ENCODE measurements at regions not wholly inside any gene's neighbourhood (a gene's known extent, or its start where the extent isn't known, plus 50 kb on each side); places are given as distances from the start of the nearest gene placed in this dataset.

DNA sequence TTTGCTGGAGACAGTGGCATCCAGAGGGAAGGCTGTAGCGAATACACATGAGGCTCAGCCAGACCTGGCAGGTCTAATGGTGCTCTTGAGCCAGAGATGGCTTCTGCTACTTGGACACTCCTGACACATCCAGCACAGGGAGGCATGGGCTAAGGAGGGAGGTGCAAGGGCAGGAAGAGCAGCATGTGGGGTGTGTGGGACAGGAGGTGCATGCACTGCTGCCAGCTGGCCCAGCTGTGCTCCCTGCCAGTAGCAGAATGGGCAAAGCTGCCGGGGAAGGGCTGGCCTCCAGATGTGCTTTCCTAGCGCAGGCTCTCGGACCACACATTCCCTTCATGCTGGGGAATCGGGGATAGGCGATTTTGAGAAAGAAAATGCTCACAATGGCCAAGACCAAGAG lies 309.2 kb downstream of the CDC5L start:
- peak overlapping the region; percentile 53 for H3K9ac ChIP-seq (ENCODE audit: low read depth, low read length)
- no peaks in the 10 kb centered on the region for H3K9me3 ChIP-seq (replicated peaks; ENCODE audit: low read length)
- no peaks in the 10 kb centered on the region for H3K36me3 ChIP-seq (ENCODE audit: insufficient read depth, low read length)
- no peak overlapping the region for H3K4me2 ChIP-seq (ENCODE audit: low read length)
- H3K4me3 ChIP-seq (ENCODE audit: low read length): no peak overlapping the region
- H3K4me1 ChIP-seq (ENCODE audit: control insufficient read depth, insufficient read depth, low read length): peaks cover 23% of the 10 kb centered on the region
- peaks cover 3% of the 10 kb centered on the region for H3K27me3 ChIP-seq (ENCODE audit: control insufficient read depth, insufficient read depth, low read length)

GRCh38 chr6:44697327-44697726 lies 309.8 kb downstream of the CDC5L start:
- Histone ChIP-seq H3K9me3 (replicated peaks; ENCODE audit: low read length) (no peaks in the 10 kb centered on the region), H3K4me3 (ENCODE audit: low read length) (no peak overlapping the region), H3K36me3 (ENCODE audit: insufficient read depth, low read length) (no peaks in the 10 kb centered on the region), H3K4me2 (ENCODE audit: low read length) (peak overlapping the region; percentile 3), H3K9ac (ENCODE audit: low read depth, low read length) (no peak overlapping the region), H3K27me3 (ENCODE audit: control insufficient read depth, insufficient read depth, low read length) (peaks cover 3% of the 10 kb centered on the region), H3K4me1 (ENCODE audit: control insufficient read depth, insufficient read depth, low read length) (peaks cover 23% of the 10 kb centered on the region)

- Histone ChIP-seq H3K36me3 (ENCODE audit: insufficient read depth, low read length) (no peaks in the 10 kb centered on the region), H3K4me2 (ENCODE audit: low read length) (no peak overlapping the region), H3K27me3 (ENCODE audit: control insufficient read depth, insufficient read depth, low read length) (peaks cover 2% of the 10 kb centered on the region), H3K9me3 (replicated peaks; ENCODE audit: low read length) (no peaks in the 10 kb centered on the region), H3K4me1 (ENCODE audit: control insufficient read depth, insufficient read depth, low read length) (peaks cover 23% of the 10 kb centered on the region), H3K4me3 (ENCODE audit: low read length) (no peak overlapping the region), H3K9ac (ENCODE audit: low read depth, low read length) (no peak overlapping the region)
These were observed 311.1 kb downstream of the CDC5L start for GRCh38 chr6:44698602-44699001.

- Histone ChIP-seq H3K9ac (ENCODE audit: low read depth, low read length) (no peak overlapping the region), H3K4me1 (ENCODE audit: control insufficient read depth, insufficient read depth, low read length) (peaks cover 23% of the 10 kb centered on the region), H3K36me3 (ENCODE audit: insufficient read depth, low read length) (no peaks in the 10 kb centered on the region), H3K4me2 (ENCODE audit: low read length) (no peak overlapping the region), H3K9me3 (replicated peaks; ENCODE audit: low read length) (no peaks in the 10 kb centered on the region), H3K4me3 (ENCODE audit: low read length) (no peak overlapping the region), H3K27me3 (ENCODE audit: control insufficient read depth, insufficient read depth, low read length) (no peaks in the 10 kb centered on the region)
These were observed 311.6 kb downstream of the CDC5L start for GRCh38 chr6:44699082-44699481.

DNA sequence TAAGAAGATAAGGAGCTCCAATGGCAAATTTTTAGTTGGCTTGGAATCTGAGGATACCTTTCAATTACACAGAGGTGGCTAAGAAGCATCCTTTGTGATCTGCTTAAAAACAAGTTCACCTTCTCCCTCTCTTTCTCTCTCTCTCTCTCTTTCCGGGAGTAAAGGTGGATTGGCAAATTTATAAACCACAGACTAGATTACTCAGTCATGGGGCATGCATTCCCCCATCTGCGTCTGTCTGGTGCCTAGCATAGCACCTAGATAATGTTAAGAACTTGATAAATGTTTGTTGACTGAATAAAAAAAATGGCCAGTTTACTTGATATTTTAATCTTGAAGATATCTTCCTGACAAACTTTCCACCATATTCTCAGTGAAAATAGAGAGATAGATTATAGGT lies 312.3 kb downstream of the CDC5L start:
- Histone ChIP-seq H3K4me1 (ENCODE audit: control insufficient read depth, insufficient read depth, low read length) (peaks cover 23% of the 10 kb centered on the region), H3K4me3 (ENCODE audit: low read length) (no peak overlapping the region), H3K9me3 (replicated peaks; ENCODE audit: low read length) (no peaks in the 10 kb centered on the region), H3K4me2 (ENCODE audit: low read length) (no peak overlapping the region), H3K36me3 (ENCODE audit: insufficient read depth, low read length) (no peaks in the 10 kb centered on the region), H3K9ac (ENCODE audit: low read depth, low read length) (no peak overlapping the region), H3K27me3 (ENCODE audit: control insufficient read depth, insufficient read depth, low read length) (no peaks in the 10 kb centered on the region)

GRCh38 chr6:44700422-44700821 lies 312.9 kb downstream of the CDC5L start:
- no peaks in the 10 kb centered on the region for H3K36me3 ChIP-seq (ENCODE audit: insufficient read depth, low read length)
- no peak overlapping the region for H3K4me2 ChIP-seq (ENCODE audit: low read length)
- peaks cover 23% of the 10 kb centered on the region for H3K4me1 ChIP-seq (ENCODE audit: control insufficient read depth, insufficient read depth, low read length)
- H3K27me3 ChIP-seq (ENCODE audit: control insufficient read depth, insufficient read depth, low read length): no peaks in the 10 kb centered on the region
- H3K9ac ChIP-seq (ENCODE audit: low read depth, low read length): no peak overlapping the region
- H3K9me3 ChIP-seq (replicated peaks; ENCODE audit: low read length): no peaks in the 10 kb centered on the region
- no peak overlapping the region for H3K4me3 ChIP-seq (ENCODE audit: low read length)

DNA sequence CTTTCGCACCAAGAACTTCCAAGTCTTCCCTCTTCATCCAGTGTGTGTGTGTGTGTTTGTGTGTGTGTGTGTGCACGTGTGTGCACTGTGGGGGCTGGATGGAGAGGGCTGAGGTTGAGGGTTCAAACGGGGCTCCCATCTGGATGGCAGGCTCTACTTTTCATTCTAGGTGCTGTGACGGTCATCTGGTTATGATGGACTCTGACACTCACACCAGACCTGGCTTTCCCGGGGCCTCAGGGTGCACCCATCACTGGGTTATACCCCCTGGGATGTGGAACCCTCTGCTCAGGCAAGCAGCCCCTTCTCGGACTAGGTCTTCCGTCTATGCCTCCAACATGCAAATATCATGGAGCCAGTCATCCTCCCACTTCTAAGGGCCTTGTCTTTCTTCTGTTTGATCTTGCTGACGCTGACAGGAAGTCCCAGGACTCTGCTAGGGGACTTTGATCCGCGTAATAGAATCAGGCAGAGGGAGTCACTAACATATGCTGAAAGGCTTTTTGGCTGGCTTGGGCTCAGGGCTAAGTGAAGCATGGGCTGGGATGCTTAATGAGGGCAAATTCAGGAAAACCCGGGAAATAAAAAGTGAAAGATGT lies 313.6 kb downstream of the CDC5L start:
- Histone ChIP-seq H3K4me3 (ENCODE audit: low read length) (no peak overlapping the region), H3K36me3 (ENCODE audit: insufficient read depth, low read length) (no peaks in the 10 kb centered on the region), H3K9me3 (replicated peaks; ENCODE audit: low read length) (no peaks in the 10 kb centered on the region), H3K27me3 (ENCODE audit: control insufficient read depth, insufficient read depth, low read length) (no peaks in the 10 kb centered on the region), H3K4me1 (ENCODE audit: control insufficient read depth, insufficient read depth, low read length) (peaks cover 18% of the 10 kb centered on the region), H3K9ac (ENCODE audit: low read depth, low read length) (no peak overlapping the region), H3K4me2 (ENCODE audit: low read length) (no peak overlapping the region)

DNA sequence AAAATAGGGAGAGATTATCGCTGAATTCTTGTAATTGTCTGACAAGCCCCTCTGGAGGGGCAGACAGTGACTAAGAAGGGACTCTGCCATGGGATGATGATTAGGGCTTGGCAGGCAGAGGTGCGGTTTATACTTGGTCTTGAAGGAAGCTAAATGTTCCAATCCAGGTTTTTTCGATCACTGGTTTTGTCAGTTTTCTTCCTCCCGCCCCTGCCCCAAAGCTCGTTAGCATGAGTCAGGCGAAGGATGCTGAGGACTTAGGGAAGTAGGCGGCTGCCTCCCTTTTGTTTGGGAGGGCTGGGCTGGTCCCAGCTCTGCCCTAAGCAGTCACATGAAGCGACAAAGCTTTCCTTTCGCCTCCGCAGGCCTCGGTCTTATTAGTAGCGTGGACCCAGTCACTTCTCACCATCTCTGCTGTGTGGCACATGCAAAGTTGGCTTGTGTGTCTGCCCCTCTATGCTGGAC lies 314.2 kb downstream of the CDC5L start:
- Histone ChIP-seq H3K4me1 (ENCODE audit: control insufficient read depth, insufficient read depth, low read length) (peaks cover 13% of the 10 kb centered on the region), H3K27me3 (ENCODE audit: control insufficient read depth, insufficient read depth, low read length) (no peaks in the 10 kb centered on the region), H3K36me3 (ENCODE audit: insufficient read depth, low read length) (no peaks in the 10 kb centered on the region), H3K9me3 (replicated peaks; ENCODE audit: low read length) (no peaks in the 10 kb centered on the region), H3K9ac (ENCODE audit: low read depth, low read length) (no peak overlapping the region), H3K4me3 (ENCODE audit: low read length) (no peak overlapping the region), H3K4me2 (ENCODE audit: low read length) (no peak overlapping the region)

GRCh38 chr6:44702292-44702691 lies 314.8 kb downstream of the CDC5L start:
- H3K4me3 ChIP-seq (ENCODE audit: low read length): no peak overlapping the region
- no peaks in the 10 kb centered on the region for H3K27me3 ChIP-seq (ENCODE audit: control insufficient read depth, insufficient read depth, low read length)
- H3K9ac ChIP-seq (ENCODE audit: low read depth, low read length): no peak overlapping the region
- H3K4me2 ChIP-seq (ENCODE audit: low read length): no peak overlapping the region
- H3K9me3 ChIP-seq (replicated peaks; ENCODE audit: low read length): no peaks in the 10 kb centered on the region
- peaks cover 7% of the 10 kb centered on the region for H3K4me1 ChIP-seq (ENCODE audit: control insufficient read depth, insufficient read depth, low read length)
- H3K36me3 ChIP-seq (ENCODE audit: insufficient read depth, low read length): no peaks in the 10 kb centered on the region

- H3K9ac ChIP-seq (ENCODE audit: low read depth, low read length): no peak overlapping the region
- H3K9me3 ChIP-seq (replicated peaks; ENCODE audit: low read length): no peaks in the 10 kb centered on the region
- H3K27me3 ChIP-seq (ENCODE audit: control insufficient read depth, insufficient read depth, low read length): no peaks in the 10 kb centered on the region
- no peak overlapping the region for H3K4me3 ChIP-seq (ENCODE audit: low read length)
- H3K36me3 ChIP-seq (ENCODE audit: insufficient read depth, low read length): no peaks in the 10 kb centered on the region
- H3K4me2 ChIP-seq (ENCODE audit: low read length): no peak overlapping the region
- no peaks in the 10 kb centered on the region for H3K4me1 ChIP-seq (ENCODE audit: control insufficient read depth, insufficient read depth, low read length)
These were observed 317.0 kb downstream of the CDC5L start for GRCh38 chr6:44704240-44705150.

GRCh38 chr6:44705596-44705995 lies 318.1 kb downstream of the CDC5L start:
- Histone ChIP-seq H3K9me3 (replicated peaks; ENCODE audit: low read length) (no peaks in the 10 kb centered on the region), H3K4me2 (ENCODE audit: low read length) (no peak overlapping the region), H3K27me3 (ENCODE audit: control insufficient read depth, insufficient read depth, low read length) (no peaks in the 10 kb centered on the region), H3K4me1 (ENCODE audit: control insufficient read depth, insufficient read depth, low read length) (no peaks in the 10 kb centered on the region), H3K4me3 (ENCODE audit: low read length) (no peak overlapping the region), H3K9ac (ENCODE audit: low read depth, low read length) (no peak overlapping the region), H3K36me3 (ENCODE audit: insufficient read depth, low read length) (no peaks in the 10 kb centered on the region)

DNA sequence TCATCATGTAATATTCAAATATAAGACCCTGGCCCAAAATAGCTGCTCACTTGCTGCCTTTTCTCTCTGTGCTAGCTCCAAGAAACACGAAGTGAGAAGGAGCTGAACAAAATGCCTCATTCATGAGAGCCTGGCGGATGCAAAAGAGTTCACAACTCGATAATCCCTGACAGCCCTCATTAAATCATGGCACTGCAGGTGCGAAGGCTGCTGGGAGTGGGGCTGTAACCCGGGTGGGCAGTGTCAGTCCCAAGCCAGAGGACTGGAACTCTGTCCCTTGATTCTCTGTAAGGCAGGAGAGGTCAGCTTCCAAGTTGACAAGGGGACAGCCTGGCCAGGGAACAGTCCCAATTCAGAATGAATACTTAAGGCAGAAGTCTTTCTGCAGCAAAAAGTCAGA lies 318.5 kb downstream of the CDC5L start:
- H3K27me3 ChIP-seq (ENCODE audit: control insufficient read depth, insufficient read depth, low read length): no peaks in the 10 kb centered on the region
- no peaks in the 10 kb centered on the region for H3K36me3 ChIP-seq (ENCODE audit: insufficient read depth, low read length)

More for the DNA sequence above, 318.5 kb downstream of the CDC5L start:
- Histone ChIP-seq H3K9ac (ENCODE audit: low read depth, low read length) (no peak overlapping the region), H3K4me1 (ENCODE audit: control insufficient read depth, insufficient read depth, low read length) (no peaks in the 10 kb centered on the region), H3K9me3 (replicated peaks; ENCODE audit: low read length) (no peaks in the 10 kb centered on the region), H3K4me3 (ENCODE audit: low read length) (no peak overlapping the region), H3K4me2 (ENCODE audit: low read length) (no peak overlapping the region)
